ENCODE measurements at regions not wholly inside any gene's neighbourhood (a gene's known extent, or its start where the extent isn't known, plus 50 kb on each side); places are given as distances from the start of the nearest gene placed in this dataset.

DNA sequence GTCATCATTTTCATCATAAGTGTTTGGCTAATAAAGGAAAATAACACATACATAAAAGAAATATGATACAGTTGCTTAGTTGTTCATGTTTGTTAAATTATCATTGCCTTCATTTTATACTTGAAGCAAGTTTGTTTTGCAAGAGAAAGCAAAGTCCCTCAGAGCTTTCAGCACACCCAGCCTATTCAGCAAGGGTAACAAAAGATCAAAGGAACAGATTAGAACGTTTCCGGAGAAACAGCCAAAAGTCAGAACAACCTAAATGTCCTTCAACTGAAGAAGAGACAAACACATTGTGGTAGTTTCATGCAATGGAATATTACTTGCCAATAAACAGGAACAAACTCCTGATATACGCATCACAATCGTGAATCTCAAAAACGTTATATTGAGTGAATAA is 380.7 kb downstream of the MZT1 start:
- H3K4me3 ChIP-seq (ENCODE audit: control insufficient read depth, low read depth, low read length), result no peak overlapping the region
- DNase-seq (ENCODE audit: low read depth), result no peak
- TF ChIP-seq, protein P1, sequence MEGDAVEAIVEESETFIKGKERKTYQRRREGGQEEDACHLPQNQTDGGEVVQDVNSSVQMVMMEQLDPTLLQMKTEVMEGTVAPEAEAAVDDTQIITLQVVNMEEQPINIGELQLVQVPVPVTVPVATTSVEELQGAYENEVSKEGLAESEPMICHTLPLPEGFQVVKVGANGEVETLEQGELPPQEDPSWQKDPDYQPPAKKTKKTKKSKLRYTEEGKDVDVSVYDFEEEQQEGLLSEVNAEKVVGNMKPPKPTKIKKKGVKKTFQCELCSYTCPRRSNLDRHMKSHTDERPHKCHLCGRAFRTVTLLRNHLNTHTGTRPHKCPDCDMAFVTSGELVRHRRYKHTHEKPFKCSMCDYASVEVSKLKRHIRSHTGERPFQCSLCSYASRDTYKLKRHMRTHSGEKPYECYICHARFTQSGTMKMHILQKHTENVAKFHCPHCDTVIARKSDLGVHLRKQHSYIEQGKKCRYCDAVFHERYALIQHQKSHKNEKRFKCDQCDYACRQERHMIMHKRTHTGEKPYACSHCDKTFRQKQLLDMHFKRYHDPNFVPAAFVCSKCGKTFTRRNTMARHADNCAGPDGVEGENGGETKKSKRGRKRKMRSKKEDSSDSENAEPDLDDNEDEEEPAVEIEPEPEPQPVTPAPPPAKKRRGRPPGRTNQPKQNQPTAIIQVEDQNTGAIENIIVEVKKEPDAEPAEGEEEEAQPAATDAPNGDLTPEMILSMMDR (IDR thresholded peaks at IDR 0.05; ENCODE audit: control insufficient read depth, insufficient read depth, low read depth, low read length, missing control alignments), result no peak

DNA sequence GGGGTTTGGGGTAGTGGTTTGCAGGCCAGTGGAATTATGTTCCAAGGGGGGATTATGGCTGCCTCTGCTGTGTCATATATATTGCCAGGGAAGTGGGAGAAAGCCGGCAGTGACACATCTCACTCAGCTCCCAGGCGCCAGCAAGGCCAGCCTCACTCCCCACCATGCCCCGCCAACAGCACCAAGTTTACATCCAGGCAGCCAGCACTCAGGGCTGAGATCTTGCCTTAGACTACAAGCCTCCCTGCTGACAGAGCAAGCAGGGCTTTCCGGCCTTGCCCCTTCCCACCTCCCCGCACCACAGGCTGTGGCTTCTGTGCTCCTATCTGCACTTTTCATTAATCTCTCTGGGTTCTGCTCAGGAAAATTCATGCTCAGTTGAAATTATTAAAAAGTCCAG is 385.1 kb downstream of the MZT1 start:
- TF ChIP-seq, protein P1 (IDR thresholded peaks at IDR 0.05; ENCODE audit: control insufficient read depth, insufficient read depth, low read depth, low read length, missing control alignments), result no peak
- H3K4me3 ChIP-seq (ENCODE audit: control insufficient read depth, low read depth, low read length), result no peak overlapping the region
- DNase-seq (ENCODE audit: low read depth), result no peak

- TF ChIP-seq, protein P1 (IDR thresholded peaks at IDR 0.05; ENCODE audit: control insufficient read depth, insufficient read depth, low read depth, low read length, missing control alignments), result no peak
- no peak for DNase-seq (ENCODE audit: low read depth)
These were observed 385.5 kb downstream of the MZT1 start for GRCh38 chr13:72341904-72342303.

DNA sequence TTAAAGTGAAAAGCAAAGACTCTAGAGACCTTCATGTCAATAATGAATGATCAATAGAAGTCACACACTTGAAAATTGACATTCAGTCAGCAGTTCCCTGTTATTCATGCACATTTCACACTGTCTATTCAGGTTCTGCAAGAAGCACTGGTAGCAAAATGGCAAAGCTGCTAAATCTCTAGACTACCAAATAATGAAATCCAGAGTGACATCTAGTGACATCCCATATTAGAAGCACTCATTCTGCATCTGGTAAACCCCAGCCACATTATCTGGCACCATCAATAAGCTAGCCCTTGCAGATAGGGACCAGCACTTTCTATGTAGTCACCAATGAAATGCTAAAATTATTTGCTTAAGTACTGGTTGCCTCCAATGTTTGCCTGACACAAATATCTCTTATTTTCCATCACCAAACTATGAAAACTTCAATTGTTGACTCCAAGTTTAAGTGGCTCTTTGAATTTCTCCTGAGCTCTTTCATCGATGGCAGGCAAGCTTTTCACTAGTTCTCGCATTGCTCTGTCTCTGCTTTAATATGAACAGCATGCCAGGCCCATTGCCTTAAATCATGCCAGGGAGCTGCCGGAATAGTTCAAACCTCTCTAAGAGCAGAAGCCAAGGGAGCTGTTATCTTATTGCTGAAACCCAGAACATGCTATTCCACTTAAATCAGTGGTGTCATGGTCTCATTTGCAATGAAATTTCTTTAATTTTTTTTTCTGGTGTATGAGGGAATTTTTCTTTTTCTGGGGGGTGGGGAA is 409.9 kb downstream of the MZT1 start:
- no peak overlapping the region for H3K4me3 ChIP-seq (ENCODE audit: control insufficient read depth, low read depth, low read length)
- no peak for DNase-seq (ENCODE audit: low read depth)
- TF ChIP-seq, protein P1 (IDR thresholded peaks at IDR 0.05; ENCODE audit: control insufficient read depth, insufficient read depth, low read depth, low read length, missing control alignments), result no peak

More at GRCh38 chr13:72341904-72342303, 385.5 kb downstream of the MZT1 start:
- H3K4me3 ChIP-seq (ENCODE audit: control insufficient read depth, low read depth, low read length), result no peak overlapping the region

DNA sequence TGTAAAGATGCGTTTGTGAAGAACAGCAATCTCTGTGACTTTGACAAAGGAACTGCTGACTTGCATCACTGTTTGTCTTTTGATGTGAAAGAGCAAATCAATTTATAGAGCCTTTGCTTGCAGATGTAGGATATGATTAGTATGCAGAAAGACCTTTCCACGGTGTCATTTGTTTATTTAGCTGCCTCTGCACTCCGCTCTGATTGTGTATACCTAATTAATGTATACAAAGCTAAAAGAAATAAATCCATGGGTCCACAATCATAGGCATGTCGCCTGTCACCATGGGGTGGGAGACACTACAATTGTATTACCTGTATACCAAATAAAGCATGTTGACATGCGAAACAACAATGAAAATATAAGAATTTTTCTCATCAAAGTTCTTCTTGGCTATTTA is 410.7 kb downstream of the MZT1 start:
- H3K4me3 ChIP-seq (ENCODE audit: control insufficient read depth, low read depth, low read length), result no peak overlapping the region
- TF ChIP-seq, protein P1 (IDR thresholded peaks at IDR 0.05; ENCODE audit: control insufficient read depth, insufficient read depth, low read depth, low read length, missing control alignments), result no peak
- DNase-seq (ENCODE audit: low read depth), result no peak

- no peak for DNase-seq (ENCODE audit: low read depth)
- no peak overlapping the region for H3K4me3 ChIP-seq (ENCODE audit: control insufficient read depth, low read depth, low read length)
- TF ChIP-seq, protein P1 (IDR thresholded peaks at IDR 0.05; ENCODE audit: control insufficient read depth, insufficient read depth, low read depth, low read length, missing control alignments), result no peak
These were observed 412.1 kb downstream of the MZT1 start for GRCh38 chr13:72315312-72315711.

Data from AG09309 (cell line).